H9 (cell line): ENCODE measurements at regions not wholly inside any gene's neighbourhood (a gene's known extent, or its start where the extent isn't known, plus 50 kb on each side); places are given as distances from the start of the nearest gene placed in this dataset.

ENCODE experiments used
- DNase-seq: peaks from one replicate; pipeline ENCODE4 v3.0.0-alpha.2; 2017
- H2AFZ ChIP-seq: one replicate; pipeline ENCODE4 v1.6.1; 2013; ENCODE audit warnings: mild to moderate bottlenecking, low read length, control low read depth, moderate library complexity
- H2AK5ac ChIP-seq: 2 replicates; pipeline ENCODE4 v1.6.1; 2013; ENCODE audit warnings: low read length, control low read depth, mixed read lengths; ENCODE audit not compliant: insufficient read length
- H2BK120ac ChIP-seq: one replicate; pipeline ENCODE4 v1.6.1; 2013; ENCODE audit warnings: low read depth, mild to moderate bottlenecking, low read length, control low read depth, inconsistent platforms; ENCODE audit not compliant: poor library complexity, severe bottlenecking
- H2BK12ac ChIP-seq: 2 replicates; pipeline ENCODE4 v1.6.1; 2013; ENCODE audit warnings: low read length, control low read depth, mixed read lengths, low read depth; ENCODE audit not compliant: insufficient read length
- H2BK15ac ChIP-seq: 2 replicates; pipeline ENCODE4 v1.6.1; 2013; ENCODE audit warnings: low read depth, low read length, control low read depth
- H2BK20ac ChIP-seq: one replicate; pipeline ENCODE4 v1.6.1; 2013; ENCODE audit warnings: low read depth, mild to moderate bottlenecking, low read length, control low read depth, inconsistent platforms; ENCODE audit not compliant: poor library complexity, severe bottlenecking
- H2BK5ac ChIP-seq: 2 replicates; pipeline ENCODE4 v1.6.1; 2013; ENCODE audit warnings: low read length, control low read depth, mixed read lengths; ENCODE audit not compliant: insufficient read length
- H3K14ac ChIP-seq: 2 replicates; pipeline ENCODE4 v1.6.1; 2013; ENCODE audit warnings: low read length, control low read depth; ENCODE audit not compliant: insufficient read depth
- H3K18ac ChIP-seq: 2 replicates; pipeline ENCODE4 v1.6.1; 2013; ENCODE audit warnings: low read depth, mild to moderate bottlenecking, mixed read lengths, low read length, control low read depth; ENCODE audit not compliant: insufficient read length
- H3K23ac ChIP-seq: 2 replicates; pipeline ENCODE4 v1.6.1; 2013; ENCODE audit warnings: low read length, control low read depth, mixed read lengths, low read depth; ENCODE audit not compliant: insufficient read length
- H3K23me2 ChIP-seq: 2 replicates; pipeline ENCODE4 v1.6.1; 2013; ENCODE audit warnings: low read depth, mild to moderate bottlenecking, mixed read lengths, low read length, control low read depth; ENCODE audit not compliant: insufficient read length, poor library complexity, severe bottlenecking
- H3K27ac ChIP-seq: 2 replicates; pipeline ENCODE4 v1.5.1; 2013; ENCODE audit warnings: low read length, control low read depth, mixed read lengths, low read depth; ENCODE audit not compliant: insufficient read length
- H3K27me3 ChIP-seq: 2 replicates; pipeline ENCODE4 v1.6.1; 2013; ENCODE audit warnings: low read length, control low read depth, inconsistent platforms; ENCODE audit not compliant: insufficient read depth
- H3K4ac ChIP-seq: 2 replicates; pipeline ENCODE4 v1.6.1; 2013; ENCODE audit warnings: low read depth, mild to moderate bottlenecking, control low read depth, inconsistent platforms, low read length, moderate library complexity
- H3K4me1 ChIP-seq: 2 replicates; pipeline ENCODE4 v1.6.1; 2013; ENCODE audit warnings: low read length, control low read depth, inconsistent platforms; ENCODE audit not compliant: insufficient read depth
- H3K4me2 ChIP-seq: 2 replicates; pipeline ENCODE4 v1.6.1; 2013; ENCODE audit warnings: low read length, control low read depth, mixed read lengths; ENCODE audit not compliant: insufficient read length, insufficient read depth
- H3K56ac ChIP-seq: 2 replicates; pipeline ENCODE4 v1.6.1; 2013; ENCODE audit warnings: low read depth, mild to moderate bottlenecking, mixed read lengths, low read length, control low read depth; ENCODE audit not compliant: insufficient read length
- H3K79me1 ChIP-seq: 2 replicates; pipeline ENCODE4 v1.6.1; 2013; ENCODE audit warnings: low read depth, mild to moderate bottlenecking, moderate library complexity, low read length, control low read depth, inconsistent platforms; ENCODE audit not compliant: insufficient read depth, poor library complexity, severe bottlenecking
- H3K79me2 ChIP-seq: 2 replicates; pipeline ENCODE4 v1.6.1; 2013; ENCODE audit warnings: low read length, control low read depth, inconsistent platforms; ENCODE audit not compliant: insufficient read depth
- H3K9ac ChIP-seq: 2 replicates; pipeline ENCODE4 v1.6.1; 2013; ENCODE audit warnings: low read length, control low read depth, mixed read lengths; ENCODE audit not compliant: insufficient read length; ENCODE audit errors: extremely low read depth
- H3K9me3 ChIP-seq: one replicate; pipeline ENCODE4 v1.6.1; 2013; ENCODE audit warnings: low read depth, low read length, inconsistent platforms; ENCODE audit not compliant: control insufficient read depth
- H3T11ph ChIP-seq: one replicate; pipeline ENCODE4 v1.6.1; 2013; ENCODE audit warnings: mild to moderate bottlenecking, low read length, control low read depth, inconsistent platforms
- H4K20me1 ChIP-seq: one replicate; pipeline ENCODE4 v1.6.1; 2013; ENCODE audit not compliant: control insufficient read depth, insufficient read length, insufficient read depth
- H4K5ac ChIP-seq: 2 replicates; pipeline ENCODE4 v1.6.1; 2013; ENCODE audit warnings: low read depth, mild to moderate bottlenecking, mixed read lengths, low read length, control low read depth; ENCODE audit not compliant: insufficient read length
- H4K8ac ChIP-seq: replicated peaks from 2 replicates; pipeline ENCODE4 v1.6.1; 2013; ENCODE audit warnings: low read length, control low read depth, mixed read lengths, low read depth; ENCODE audit not compliant: insufficient read length
- H4K91ac ChIP-seq: 2 replicates; pipeline ENCODE4 v1.6.1; 2013; ENCODE audit warnings: low read depth, mild to moderate bottlenecking, moderate library complexity, mixed read lengths, low read length, control low read depth; ENCODE audit not compliant: insufficient read length
- H3K27ac Mint-ChIP-seq, 3 experiments: 2 replicates in 2 of 3; 3 replicates in 1 of 3; pipeline ENCODE4 v1.8.0; 2020 to 2021; ENCODE audit warnings: mixed read lengths in 3 of 3, mild to moderate bottlenecking in 1 of 3, moderate library complexity in 1 of 3
- H3K27me3 Mint-ChIP-seq: 2 replicates; pipeline ENCODE4 v1.8.0; 2021; ENCODE audit warnings: low read depth, mild to moderate bottlenecking, moderate library complexity, mixed read lengths
- H3K36me3 Mint-ChIP-seq, 3 experiments: 2 replicates in 2 of 3; 3 replicates in 1 of 3; pipeline ENCODE4 v1.8.0; 2020 to 2021; ENCODE audit warnings: low read depth in 3 of 3, mixed read lengths in 3 of 3; ENCODE audit not compliant: insufficient read depth in 1 of 3
- H3K4me1 Mint-ChIP-seq, 2 experiments: 2 replicates each; pipeline ENCODE4 v1.8.0; 2020; ENCODE audit warnings: mixed read lengths in 2 of 2
- H3K4me3 Mint-ChIP-seq, 2 experiments: 2 replicates in 1 of 2; 3 replicates in 1 of 2; pipeline ENCODE4 v1.8.0; 2020 to 2021; ENCODE audit warnings: mild to moderate bottlenecking in 2 of 2, mixed read lengths in 2 of 2, moderate library complexity in 1 of 2
- H3K9me3 Mint-ChIP-seq, 2 experiments: 2 replicates in 1 of 2; 3 replicates in 1 of 2; pipeline ENCODE4 v1.8.0; 2020; ENCODE audit warnings: mild to moderate bottlenecking in 2 of 2, mixed read lengths in 2 of 2, moderate library complexity in 1 of 2
- WGBS: extraction: QIAGEN DNeasy Blood & Tissue Kit; methylation state at CpG from one replicate; pipeline ENCODE4 v1.1.7; 2013; ENCODE audit warnings: missing lambda C conversion rate, low lambda C conversion rate, mixed read lengths; ENCODE audit not compliant: insufficient read length; ENCODE audit errors: extremely low coverage; 5-methylcytosine and 5-hydroxymethylcytosine counted together
- TF ChIP-seq, protein P1 (sequence below): fragments of 200-600 bp; sonication (generic); conservative IDR thresholded peaks from 3 replicates; pipeline ENCODE4 v1.8.0; 2021; ENCODE audit warnings: antibody characterized with exemption, mild to moderate bottlenecking

DNA sequence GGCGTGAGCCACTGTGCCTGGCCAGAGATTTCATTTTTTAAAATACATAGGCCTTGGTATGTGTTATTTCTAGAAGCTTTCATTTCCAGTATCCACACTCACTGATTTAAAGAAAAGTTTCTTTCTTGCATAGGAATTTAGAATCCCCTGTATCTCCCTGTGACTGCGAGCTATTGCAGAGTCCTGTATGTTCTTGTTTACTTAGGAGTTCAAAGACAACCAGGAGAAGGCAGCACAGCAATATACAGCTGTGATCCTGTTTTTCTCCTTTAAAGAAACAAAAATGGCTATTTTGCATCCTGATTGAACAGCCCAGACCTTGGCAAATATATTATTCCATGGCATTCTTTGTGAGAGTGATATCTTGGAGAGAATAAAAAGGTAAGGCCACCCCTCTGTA lies 185.0 kb upstream of the COX10 start:
- no peak overlapping the region for H3K4me2 ChIP-seq
- no peak overlapping the region for H4K8ac ChIP-seq
- no peak overlapping the region for H2AK5ac ChIP-seq
- no peak overlapping the region for H2BK20ac ChIP-seq
- H3K4me3 Mint-ChIP-seq = no peak overlapping the region
- no peak overlapping the region for H3K14ac ChIP-seq
- no peak overlapping the region for H3K56ac ChIP-seq
- no peak overlapping the region for H3K4ac ChIP-seq
- DNase-seq = no peak
- peaks cover 0 to 15% (median 4%) of the 10 kb centered on the region in 3 experiments; a peak in 3 of 7 replicates for H3K36me3 Mint-ChIP-seq
- H4K91ac ChIP-seq = no peak overlapping the region
- no peak overlapping the region for H3K23ac ChIP-seq
- H2BK120ac ChIP-seq = no peak overlapping the region
- H3K27ac Mint-ChIP-seq = no peak overlapping the region
- no peaks in the 10 kb centered on the region for H3K27me3 ChIP-seq
- TF ChIP-seq, protein P1, sequence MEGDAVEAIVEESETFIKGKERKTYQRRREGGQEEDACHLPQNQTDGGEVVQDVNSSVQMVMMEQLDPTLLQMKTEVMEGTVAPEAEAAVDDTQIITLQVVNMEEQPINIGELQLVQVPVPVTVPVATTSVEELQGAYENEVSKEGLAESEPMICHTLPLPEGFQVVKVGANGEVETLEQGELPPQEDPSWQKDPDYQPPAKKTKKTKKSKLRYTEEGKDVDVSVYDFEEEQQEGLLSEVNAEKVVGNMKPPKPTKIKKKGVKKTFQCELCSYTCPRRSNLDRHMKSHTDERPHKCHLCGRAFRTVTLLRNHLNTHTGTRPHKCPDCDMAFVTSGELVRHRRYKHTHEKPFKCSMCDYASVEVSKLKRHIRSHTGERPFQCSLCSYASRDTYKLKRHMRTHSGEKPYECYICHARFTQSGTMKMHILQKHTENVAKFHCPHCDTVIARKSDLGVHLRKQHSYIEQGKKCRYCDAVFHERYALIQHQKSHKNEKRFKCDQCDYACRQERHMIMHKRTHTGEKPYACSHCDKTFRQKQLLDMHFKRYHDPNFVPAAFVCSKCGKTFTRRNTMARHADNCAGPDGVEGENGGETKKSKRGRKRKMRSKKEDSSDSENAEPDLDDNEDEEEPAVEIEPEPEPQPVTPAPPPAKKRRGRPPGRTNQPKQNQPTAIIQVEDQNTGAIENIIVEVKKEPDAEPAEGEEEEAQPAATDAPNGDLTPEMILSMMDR = no peak
- H4K5ac ChIP-seq = no peak overlapping the region
- H2BK15ac ChIP-seq = no peak overlapping the region
- H3K9ac ChIP-seq = no peak overlapping the region
- no peaks in the 10 kb centered on the region for H3K9me3 ChIP-seq
- H2BK12ac ChIP-seq = no peak overlapping the region
- H3K4me1 ChIP-seq = no peaks in the 10 kb centered on the region
- no peaks in the 10 kb centered on the region for H3K79me2 ChIP-seq
- H2AFZ ChIP-seq = no peak overlapping the region
- H3K18ac ChIP-seq = no peak overlapping the region
- H2BK5ac ChIP-seq = no peak overlapping the region
- H3K9me3 Mint-ChIP-seq = peaks cover 0 to 10% of the 10 kb centered on the region in 2 experiments; a peak in 4 of 5 replicates
- H3K4me1 Mint-ChIP-seq = no peaks in the 10 kb centered on the region
- H3K79me1 ChIP-seq = no peaks in the 10 kb centered on the region
- H3K27ac ChIP-seq = no peak overlapping the region
- H3T11ph ChIP-seq = no peak overlapping the region
- H3K23me2 ChIP-seq = no peaks in the 10 kb centered on the region
- no CpG with 5 or more reads among the region's 2 CpGs for WGBS
- H4K20me1 ChIP-seq = no peaks in the 10 kb centered on the region
- no peaks in the 10 kb centered on the region for H3K27me3 Mint-ChIP-seq
